Retinal pigment epithelial cell (primary cell): ENCODE measurements at regions not wholly inside any gene's neighbourhood (a gene's known extent, or its start where the extent isn't known, plus 50 kb on each side); places are given as distances from the start of the nearest gene placed in this dataset.

Experiments
- DNase-seq: peaks from one replicate; pipeline ENCODE4 v3.0.0-alpha.2; 2010; ENCODE audit warnings: low read depth
- H3K4me3 ChIP-seq: 2 replicates; pipeline ENCODE4 v1.5.1; 2011; ENCODE audit warnings: mild to moderate bottlenecking, low read length, control low read depth, moderate library complexity
- TF ChIP-seq, protein P1 (sequence below): conservative IDR thresholded peaks from 2 replicates; pipeline ENCODE4 v1.5.1; 2011; ENCODE audit warnings: low read depth, low read length, control low read depth, inconsistent platforms

DNA sequence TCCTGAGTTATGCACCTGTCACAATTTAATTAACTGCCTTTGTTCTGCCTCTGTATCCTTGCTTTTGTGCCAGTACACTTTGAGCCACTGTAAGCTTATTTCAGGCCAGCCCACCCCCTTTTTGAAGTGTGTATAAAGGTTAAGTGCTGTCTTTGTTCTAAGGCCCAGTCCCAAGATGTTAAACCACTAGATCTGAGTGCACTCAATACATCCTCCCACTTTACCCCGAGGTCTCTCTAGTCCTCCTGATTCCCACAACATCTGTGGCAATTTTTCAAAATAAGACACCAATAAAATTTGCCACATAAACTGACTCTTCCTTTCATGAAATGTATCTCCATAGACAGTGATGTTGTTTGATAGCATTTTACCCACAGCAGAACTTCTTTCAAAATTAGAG lies 124.1 kb upstream of the SPIN4 start:
- H3K4me3 ChIP-seq = no peak overlapping the region
- TF ChIP-seq, protein P1, sequence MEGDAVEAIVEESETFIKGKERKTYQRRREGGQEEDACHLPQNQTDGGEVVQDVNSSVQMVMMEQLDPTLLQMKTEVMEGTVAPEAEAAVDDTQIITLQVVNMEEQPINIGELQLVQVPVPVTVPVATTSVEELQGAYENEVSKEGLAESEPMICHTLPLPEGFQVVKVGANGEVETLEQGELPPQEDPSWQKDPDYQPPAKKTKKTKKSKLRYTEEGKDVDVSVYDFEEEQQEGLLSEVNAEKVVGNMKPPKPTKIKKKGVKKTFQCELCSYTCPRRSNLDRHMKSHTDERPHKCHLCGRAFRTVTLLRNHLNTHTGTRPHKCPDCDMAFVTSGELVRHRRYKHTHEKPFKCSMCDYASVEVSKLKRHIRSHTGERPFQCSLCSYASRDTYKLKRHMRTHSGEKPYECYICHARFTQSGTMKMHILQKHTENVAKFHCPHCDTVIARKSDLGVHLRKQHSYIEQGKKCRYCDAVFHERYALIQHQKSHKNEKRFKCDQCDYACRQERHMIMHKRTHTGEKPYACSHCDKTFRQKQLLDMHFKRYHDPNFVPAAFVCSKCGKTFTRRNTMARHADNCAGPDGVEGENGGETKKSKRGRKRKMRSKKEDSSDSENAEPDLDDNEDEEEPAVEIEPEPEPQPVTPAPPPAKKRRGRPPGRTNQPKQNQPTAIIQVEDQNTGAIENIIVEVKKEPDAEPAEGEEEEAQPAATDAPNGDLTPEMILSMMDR = no peak
- no peak for DNase-seq

GRCh38 chrX:63471004-63471403 lies 119.9 kb upstream of the SPIN4 start:
- TF ChIP-seq, protein P1 = no peak
- no peak overlapping the region for H3K4me3 ChIP-seq
- no peak for DNase-seq

DNA sequence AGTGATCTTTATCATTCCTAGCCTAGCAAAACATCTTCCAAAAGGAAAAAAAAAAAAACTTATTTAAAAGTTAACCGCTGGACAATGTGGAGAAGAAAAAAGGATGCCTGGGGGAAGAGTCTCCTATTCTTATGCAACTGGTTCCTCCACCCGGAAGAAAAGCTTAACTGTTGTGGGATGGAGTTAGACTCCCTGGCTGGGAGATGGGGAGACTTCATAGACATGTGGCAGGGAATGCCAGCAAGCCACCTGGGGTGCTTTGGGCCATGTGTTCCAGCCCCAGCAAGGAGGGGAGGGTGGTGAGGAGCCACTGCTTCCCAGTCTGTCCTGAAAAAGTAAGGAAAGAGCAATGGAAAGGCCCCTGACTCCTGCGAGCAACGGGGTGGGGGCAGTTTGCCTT lies 119.4 kb upstream of the SPIN4 start:
- TF ChIP-seq, protein P1 = no peak
- H3K4me3 ChIP-seq = no peak overlapping the region
- DNase-seq = no peak

DNA sequence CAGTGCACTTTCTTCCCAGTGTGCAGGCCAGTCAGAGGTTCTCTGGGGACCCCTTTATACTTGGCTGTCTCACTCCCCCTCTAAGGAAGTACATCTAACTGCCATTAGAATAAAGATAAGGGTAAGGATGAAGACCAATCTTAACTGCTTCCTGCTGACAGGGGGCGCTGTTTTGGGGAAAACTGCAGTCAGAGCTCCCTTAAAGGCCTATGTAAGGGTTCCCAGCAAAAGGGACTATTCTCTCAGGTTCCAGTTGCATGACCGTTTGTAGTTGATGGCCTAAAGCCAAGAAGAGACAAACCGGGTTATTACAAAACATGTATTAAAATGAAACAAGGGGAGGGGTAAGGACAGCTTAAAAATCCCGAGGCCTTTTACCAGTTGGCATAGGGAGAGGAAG lies 115.6 kb upstream of the SPIN4 start:
- no peak overlapping the region for H3K4me3 ChIP-seq
- no peak for DNase-seq
- TF ChIP-seq, protein P1 = no peak

- H3K4me3 ChIP-seq = no peak overlapping the region
- DNase-seq = no peak
- TF ChIP-seq, protein P1 = no peak
Measured at GRCh38 chrX:63458981-63459380, 107.8 kb upstream of the SPIN4 start.

GRCh38 chrX:63453571-63453970 lies 102.4 kb upstream of the SPIN4 start:
- TF ChIP-seq, protein P1 = no peak
- no peak overlapping the region for H3K4me3 ChIP-seq
- no peak for DNase-seq

- DNase-seq = no peak
- H3K4me3 ChIP-seq = no peak overlapping the region
- TF ChIP-seq, protein P1 = no peak
Measured at GRCh38 chrX:63441717-63442116, 90.6 kb upstream of the SPIN4 start.
